ENCODE measurements at regions not wholly inside any gene's neighbourhood (a gene's known extent, or its start where the extent isn't known, plus 50 kb on each side); places are given as distances from the start of the nearest gene placed in this dataset.

- DNase-seq (ENCODE audit: low spot score) (no peak), ATAC-seq (ENCODE audit: low FRiP score) (no peak)
- no peak for TF ChIP-seq CTCF (IDR thresholded peaks at IDR 0.05)
These were observed 87.5 kb upstream of the NKX1-1 start for GRCh38 chr4:1493540-1494287.

DNA sequence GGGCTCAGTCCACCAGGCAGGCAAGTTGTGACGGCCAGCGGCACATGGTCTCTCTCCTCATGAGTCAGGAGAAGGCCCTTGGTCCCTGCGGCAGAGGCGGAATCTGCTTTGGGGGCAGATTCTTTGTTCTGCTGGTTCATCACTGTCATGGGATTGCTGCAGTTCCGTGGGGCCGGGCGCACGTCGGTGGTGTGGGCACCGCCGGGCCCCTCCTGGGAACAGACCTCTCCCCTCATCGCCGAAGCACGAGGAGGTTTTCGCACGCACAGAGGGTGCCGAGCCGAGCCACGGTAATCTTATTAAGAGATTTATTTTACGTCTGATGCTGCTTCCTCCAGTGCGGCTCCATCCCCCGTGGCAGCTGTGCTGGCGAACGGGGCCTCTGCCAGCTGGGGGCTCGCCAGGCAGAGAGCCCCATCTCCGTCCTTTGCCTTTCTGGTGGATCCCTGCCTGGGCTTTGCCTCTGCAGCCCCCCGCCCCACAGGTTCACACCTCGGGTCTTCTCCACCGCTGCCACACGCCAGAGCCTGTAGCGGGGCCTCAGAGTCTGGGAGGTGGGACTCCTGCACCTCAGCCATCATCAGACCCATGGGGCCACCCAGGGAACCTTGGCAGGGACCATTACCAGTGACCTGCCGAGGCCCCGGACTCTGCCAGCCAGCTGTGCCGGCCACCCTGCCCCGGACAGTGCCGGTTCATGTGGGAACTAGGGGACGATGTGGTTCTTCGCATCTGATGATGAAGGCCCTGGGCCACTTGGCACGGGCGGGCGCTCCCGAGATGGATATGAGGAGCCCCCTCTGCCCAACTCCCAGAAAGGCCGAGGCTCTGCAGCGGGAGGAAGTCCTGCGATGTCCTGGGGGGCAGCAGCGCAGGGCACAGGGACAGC lies 86.7 kb upstream of the NKX1-1 start:
- DNase-seq (ENCODE audit: low spot score) = no peak
- ATAC-seq (ENCODE audit: low FRiP score) = no peak
- TF ChIP-seq CTCF (IDR thresholded peaks at IDR 0.05) = no peak

DNA sequence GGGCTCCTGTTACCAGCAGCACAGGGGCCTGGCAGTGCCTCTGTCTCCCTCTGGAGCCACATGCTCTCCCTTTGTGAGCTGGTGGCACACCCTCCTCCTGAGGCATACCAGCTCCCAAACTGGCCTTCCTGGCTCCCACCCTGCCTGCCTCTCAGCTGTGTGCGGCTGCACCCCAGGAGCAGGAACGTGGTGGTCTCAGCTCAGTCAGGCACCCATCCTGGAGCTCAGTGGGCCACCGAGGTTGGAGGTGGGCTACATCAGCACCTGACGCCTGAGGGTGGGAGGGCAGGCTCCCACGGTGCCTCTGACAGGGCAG lies 85.9 kb upstream of the NKX1-1 start:
- ATAC-seq (ENCODE audit: low FRiP score) = no peak
- DNase-seq (ENCODE audit: low spot score) = no peak

GRCh38 chr4:1491328-1492141 lies 85.3 kb upstream of the NKX1-1 start:
- DNase-seq (ENCODE audit: low spot score) (no peak), ATAC-seq (ENCODE audit: low FRiP score) (no peak)
- no peak for TF ChIP-seq CTCF (IDR thresholded peaks at IDR 0.05)

More for the DNA sequence above, 85.9 kb upstream of the NKX1-1 start:
- no peak for TF ChIP-seq CTCF (IDR thresholded peaks at IDR 0.05)

- no peak for TF ChIP-seq CTCF (IDR thresholded peaks at IDR 0.05)
- DNase-seq (ENCODE audit: low spot score) = no peak
- no peak for ATAC-seq (ENCODE audit: low FRiP score)
These were observed 84.5 kb upstream of the NKX1-1 start for GRCh38 chr4:1490654-1491327.

DNA sequence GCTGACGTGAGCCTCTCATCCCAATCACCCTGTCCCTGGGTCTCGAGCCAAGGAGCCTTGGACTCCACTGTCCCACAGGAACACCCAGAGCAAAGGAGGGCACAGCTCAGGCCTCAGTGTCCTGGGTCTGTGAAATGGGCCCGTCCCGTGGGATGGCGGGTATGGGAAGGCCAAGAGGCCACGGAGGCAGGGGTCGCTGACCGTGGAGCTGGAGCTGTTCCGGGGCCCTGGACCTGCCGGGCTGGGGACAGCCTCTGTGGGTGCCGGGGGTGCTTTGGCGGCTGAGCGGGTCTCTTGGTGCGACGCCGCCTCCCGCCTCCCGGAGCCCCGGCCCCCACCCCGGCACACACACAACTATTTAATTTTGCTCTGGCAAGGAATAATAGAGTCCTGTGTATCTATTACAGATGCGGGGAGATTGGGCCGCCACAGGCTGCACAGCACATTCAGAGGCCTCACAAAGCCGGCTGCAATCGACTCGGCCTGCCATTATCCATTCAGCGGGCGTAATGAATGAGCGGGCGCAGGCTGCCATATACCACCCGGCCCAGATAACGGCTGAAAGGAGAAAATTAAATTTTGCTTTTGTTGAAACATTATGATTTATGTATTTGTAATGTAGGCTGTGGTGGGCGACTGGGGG lies 83.9 kb upstream of the NKX1-1 start:
- DNase-seq (ENCODE audit: low spot score) (no peak), ATAC-seq (ENCODE audit: low FRiP score) (no peak)
- TF ChIP-seq CTCF (IDR thresholded peaks at IDR 0.05) = no peak
